Stimulated activated CD8-positive, alpha-beta memory T cell treated with anti-CD3 and anti-CD28 coated beads, Interleukin-7, amount 100 ng/mL, for 1 hour (primary cell): ENCODE measurements at regions not wholly inside any gene's neighbourhood (a gene's known extent, or its start where the extent isn't known, plus 50 kb on each side); places are given as distances from the start of the nearest gene placed in this dataset.

ENCODE experiments used
- DNase-seq, 2 donors: peaks; one replicate each; pipeline ENCODE4 v3.0.0-alpha.2; 2020; ENCODE audit warnings: low read depth in 2 of 2

DNA sequence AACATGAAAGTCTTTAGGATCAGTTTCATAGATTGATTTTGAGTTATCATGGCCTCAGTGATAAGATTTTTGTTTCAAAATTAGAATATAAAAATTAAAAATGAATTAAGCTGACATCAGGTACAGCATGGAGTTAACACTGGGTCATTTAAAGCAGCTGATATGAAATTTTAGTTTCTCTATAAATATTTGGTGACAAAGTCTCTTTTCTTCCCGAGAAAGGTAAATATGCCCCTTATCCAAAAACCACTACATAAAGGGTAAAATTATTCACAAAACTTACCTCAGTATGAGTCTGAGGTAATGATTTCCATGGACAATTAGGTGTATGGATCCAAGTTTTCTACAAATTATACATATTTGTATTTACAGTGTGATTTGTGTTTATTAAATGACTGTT, 121.5 kb upstream of the PJA2 start:
- no peak for DNase-seq

DNA sequence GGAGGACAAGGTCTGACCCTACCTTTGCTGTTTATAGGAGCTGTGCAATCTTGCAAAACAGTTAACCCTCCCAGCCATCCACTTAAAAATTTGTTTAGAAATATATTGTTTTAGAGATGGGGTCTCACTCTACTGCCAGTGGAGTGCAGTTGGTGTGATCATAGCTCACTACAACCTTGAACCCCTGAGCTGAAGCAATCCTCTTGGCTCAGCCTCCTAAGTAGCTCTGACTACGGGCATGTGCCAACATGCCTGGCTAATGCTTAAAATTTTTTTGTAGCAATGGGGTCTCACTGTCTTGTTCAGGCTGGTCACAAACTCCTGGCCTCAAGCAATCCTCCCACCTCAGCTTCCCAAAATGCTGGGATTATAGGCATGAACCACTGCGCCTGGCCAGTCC, 120.2 kb upstream of the PJA2 start:
- DNase-seq = no peak

DNA sequence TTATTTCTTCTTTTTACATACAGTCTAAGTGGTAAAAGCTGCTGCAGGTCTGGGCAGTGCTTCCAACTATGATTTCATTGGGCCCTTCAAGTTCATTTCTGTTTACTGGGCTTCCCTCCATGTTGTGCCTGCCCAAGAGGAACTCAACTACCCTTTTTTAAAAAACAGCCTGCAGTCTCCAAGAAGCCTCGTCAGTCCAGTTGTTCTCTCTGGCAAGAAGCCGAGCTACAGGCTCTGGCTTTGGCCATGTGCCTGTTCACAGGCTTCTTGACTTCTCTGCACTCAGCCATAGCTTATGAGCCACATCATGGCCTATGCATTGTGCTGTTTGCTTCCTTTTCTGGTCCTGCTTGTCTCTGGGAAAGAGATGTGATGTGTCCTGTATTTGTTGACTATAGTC, 119.7 kb upstream of the PJA2 start:
- no peak for DNase-seq

DNA sequence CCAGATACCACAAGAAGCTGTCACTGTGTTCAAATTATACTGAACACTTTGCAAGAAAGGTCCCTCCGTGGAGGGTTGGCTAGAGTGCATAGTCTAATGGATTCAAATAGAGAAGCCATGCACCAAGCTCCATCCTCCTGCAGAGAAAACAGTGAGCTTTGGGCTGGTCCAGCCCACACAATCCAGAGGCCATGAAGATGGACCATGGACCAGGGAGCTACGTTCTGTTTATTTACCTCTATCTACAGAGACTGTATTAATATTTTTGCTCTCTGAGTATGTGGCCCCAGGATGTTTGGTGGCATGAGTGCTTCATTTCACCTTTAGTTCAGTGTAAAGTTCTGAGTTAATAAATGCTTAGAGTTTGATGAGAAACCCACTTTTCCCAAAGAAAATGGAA, 114.8 kb upstream of the PJA2 start:
- no peak for DNase-seq

DNA sequence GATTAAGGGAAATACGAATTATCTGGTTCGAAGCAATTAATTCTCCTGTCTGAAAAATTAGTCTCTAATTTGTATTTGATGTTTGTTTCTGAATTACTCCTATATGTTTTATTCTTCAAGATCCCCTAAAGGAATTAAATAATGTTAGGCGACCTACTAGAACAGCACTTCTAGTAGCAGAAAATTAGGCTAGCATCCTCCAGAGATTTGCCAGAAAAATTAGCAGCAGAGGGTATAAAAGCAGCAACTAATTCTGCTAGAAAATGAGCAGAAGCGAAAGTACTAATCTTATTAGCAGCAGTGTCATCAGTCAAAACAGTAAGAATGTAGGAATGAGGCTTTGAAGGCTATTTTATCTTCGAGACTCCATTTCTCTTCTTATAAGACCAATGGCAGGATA, 114.3 kb upstream of the PJA2 start:
- no peak for DNase-seq

DNA sequence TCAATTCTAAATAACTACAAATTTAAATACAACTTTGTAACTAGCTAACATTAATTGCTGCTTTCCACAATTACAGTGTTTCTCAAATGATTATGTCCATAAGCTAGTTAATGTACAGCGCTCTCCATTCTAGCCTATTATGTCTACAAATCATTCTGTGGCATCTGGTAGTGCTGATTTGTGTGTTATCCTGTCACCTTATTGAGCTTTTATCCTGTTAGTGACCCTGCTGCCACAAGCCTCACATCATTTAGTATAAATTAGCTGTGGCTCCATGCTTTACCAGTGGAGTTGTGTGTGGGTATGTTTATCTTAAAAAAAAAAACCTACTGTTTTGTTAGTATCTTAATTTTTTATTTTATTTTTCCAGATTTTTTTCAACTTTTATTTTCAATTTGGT, 112.6 kb upstream of the PJA2 start:
- DNase-seq = no peak

DNA sequence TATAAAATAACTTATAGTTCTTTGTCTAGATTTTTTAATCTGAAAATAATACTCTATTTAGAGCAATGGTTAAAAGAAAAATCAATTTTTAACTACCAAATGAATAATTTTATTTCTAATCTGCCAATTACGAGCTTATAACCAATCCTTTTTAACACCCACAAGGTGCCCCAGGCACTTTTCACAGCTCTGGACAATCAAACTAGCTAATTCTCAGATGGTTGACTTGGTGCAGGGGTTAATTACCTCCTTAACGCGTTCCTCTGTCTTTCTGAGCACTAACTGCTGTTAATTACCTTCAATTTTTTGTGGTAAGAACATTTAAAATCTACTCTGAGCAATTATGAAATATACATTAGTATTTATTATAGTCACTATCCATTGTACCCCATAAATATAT, 109.6 kb upstream of the PJA2 start:
- DNase-seq = no peak

DNA sequence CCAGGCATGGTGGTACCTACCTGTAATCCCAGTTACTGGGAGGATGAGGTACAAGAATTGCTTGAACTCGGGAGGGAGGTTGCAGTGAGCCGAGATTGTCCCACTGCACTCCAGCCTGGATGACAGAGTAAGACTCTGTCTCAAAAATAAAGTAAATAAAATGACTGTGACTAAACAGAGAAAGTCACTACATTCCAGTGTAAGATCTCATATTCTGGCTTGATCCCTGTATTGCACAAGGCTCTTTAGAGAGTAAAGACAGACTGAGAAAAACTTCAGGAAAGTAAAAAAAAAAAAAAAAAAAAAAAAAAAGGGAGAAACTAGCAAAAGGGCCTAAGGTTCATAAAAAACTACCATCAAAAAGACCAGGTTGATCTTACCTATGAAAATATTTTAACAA, 106.6 kb upstream of the PJA2 start:
- no peak for DNase-seq

DNA sequence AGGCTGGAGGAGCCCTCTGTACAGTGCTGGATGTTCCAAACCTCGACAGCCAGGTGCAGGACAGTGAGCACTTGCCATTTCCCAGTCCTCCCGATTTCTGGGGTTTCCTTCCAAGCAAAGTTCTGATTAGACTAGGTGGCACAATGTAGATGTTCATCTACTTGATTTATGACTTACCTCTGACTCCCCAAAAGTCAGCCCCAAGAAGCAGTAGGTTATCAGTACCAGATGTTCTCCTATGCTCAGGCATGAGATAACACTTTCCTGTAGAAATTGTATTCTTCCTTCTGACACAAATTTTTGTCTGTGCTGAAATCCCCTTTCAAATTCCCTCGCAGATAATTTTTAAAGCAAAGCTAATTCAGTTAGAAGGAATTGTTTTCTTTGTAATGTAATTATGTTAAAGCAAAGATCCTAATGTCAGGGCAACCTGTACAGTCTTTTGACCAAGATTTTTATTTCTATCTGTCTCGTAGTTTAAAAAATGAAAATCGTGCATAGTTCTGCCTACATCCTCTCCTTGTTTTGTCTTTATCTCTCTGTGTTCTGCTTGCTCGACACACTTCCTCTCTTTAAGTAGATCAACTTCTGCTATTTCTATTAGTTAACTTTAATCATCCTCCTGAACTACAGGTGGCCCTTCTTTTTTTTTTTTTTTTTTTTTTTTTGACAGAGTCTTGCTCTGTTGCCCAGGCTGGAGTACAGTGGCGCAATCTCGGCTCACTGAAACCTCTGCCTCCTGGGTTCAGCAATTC, 102.4 kb upstream of the PJA2 start:
- DNase-seq = no peak

DNA sequence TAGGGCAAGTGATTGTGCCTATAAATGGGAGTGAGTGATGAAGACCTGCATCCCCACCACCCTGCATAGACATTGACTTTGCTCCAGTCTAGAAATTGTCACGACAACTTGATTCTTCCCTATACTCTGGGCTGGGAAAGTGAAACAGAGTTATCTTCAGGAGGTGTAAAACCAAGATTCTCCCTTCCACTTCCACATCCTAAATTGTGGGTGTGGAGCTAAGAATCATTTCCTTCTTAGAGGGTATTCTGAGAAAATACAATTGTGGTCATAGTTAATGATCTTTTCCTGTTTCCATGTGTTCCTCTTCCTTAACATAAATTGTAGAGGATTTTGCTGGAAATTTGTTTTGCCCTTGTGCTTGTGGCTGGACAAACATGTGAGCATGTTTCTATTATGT, 96.8 kb upstream of the PJA2 start:
- no peak for DNase-seq

DNA sequence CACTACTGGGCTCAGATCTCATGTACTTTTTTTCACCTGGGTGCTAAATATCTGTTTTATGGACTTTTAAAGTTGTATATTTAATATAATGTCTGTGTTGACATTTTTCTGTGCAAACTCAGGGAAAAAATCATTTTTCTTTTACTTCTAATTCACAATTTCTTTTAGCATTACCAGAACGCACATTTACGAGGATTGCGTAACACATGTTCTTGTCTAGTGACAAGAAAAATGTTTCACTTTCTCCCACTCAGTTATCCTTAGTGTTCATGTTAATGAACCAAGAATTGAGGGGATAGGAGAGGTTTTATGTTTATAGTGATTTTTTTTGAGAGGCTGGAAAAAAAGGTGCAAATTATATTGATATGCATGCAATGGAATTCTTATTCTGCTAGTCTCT, 86.3 kb upstream of the PJA2 start:
- no peak for DNase-seq

DNA sequence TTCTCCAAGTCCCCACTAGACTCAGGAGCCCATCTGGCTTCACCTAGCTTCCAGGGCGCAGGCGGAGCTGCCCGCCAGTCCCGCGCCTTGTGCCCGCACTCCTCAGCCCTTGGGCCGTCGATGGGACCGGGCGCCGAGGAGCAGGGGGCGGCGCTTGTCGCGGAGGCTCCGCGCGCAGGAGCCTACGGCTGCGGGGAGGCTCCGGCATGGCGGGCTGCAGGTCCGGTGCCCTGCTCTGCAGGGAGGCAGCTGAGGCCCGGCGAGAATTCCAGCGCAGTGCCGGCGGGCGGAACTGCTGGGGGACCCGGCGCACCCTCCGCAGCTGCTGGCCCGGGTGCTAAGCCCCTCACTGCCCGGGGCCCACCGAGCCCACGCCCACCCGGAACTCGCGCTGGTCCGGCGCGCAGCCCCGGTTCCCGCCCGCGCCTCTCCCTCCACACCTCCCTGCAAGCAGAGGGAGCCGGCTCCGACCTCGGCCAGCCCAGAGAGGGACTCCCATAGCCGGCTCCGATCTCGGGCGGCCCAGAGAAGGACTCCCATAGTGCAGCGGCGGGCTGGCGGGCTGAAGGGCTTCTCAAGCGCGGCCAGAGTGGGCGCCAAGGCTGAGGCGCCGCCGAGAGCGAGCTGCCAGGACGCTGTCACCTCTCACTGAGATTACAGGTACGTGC, 78.1 kb upstream of the PJA2 start:
- no peak for DNase-seq

DNA sequence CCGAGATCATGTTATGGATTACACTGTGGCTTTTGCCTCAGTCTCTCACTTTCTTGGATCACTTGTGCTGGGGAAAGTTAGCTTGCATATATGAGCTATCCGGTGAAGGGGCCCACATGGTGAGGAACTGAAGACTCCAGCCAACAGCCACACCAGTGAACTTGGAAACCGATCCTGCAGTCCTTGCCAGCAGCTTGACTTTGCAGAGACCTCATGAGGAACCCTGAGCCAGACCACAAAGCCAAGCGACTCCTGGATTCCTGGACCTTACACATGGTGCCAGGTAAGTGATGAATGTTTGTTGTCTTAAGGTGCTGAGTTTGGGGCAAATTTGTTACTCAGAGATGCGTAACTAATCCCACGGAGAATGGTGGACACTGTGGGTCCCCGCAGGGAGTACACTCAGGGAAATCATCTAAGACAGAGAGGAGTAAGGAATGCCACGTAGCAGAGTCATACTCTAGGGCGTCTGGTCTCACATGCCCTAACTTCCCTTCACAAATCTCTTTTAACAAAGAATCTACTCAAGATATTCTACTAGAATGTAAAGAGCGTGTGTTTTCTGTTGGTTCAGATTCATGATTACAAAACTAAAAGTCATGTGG, 76.5 kb upstream of the PJA2 start:
- DNase-seq = no peak

DNA sequence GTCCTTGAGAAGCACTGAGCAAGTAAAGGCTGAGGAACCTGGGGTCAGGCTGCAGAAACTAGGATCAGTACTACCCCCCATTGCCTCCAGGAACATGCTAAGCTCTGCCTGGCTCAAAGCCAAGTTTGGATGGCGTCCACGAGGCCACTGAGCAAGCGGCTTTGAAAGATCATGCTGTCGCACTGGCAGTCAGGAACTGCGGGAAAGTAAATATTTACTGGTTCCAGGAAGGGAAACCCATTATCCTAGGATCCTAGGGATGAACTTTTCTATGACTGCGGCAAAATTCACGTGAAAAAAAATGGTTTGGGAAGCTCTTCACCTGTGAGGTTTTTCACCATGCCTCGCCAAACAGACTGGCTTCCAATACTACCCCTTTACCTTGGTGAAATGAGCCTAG, 75.3 kb upstream of the PJA2 start:
- no peak for DNase-seq

DNA sequence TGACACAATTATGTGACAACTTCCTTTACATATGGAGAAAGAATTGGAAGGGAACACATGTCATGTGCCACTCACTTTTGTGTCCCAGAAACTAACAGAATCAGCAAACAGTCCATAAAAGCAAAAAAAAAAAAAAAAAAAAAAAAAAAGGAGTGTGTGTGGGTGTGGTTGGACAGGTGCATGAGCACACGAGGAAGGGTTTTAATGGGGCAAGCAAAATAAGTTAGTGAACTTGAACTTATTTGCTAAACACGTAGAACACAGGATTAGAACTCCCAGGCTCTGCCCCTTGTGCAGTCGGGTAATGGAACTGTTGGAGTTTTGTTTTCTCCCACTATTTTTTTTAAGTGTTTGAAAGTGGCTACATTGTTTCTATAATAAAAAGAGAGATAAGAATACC, 74.8 kb upstream of the PJA2 start:
- DNase-seq = no peak

DNA sequence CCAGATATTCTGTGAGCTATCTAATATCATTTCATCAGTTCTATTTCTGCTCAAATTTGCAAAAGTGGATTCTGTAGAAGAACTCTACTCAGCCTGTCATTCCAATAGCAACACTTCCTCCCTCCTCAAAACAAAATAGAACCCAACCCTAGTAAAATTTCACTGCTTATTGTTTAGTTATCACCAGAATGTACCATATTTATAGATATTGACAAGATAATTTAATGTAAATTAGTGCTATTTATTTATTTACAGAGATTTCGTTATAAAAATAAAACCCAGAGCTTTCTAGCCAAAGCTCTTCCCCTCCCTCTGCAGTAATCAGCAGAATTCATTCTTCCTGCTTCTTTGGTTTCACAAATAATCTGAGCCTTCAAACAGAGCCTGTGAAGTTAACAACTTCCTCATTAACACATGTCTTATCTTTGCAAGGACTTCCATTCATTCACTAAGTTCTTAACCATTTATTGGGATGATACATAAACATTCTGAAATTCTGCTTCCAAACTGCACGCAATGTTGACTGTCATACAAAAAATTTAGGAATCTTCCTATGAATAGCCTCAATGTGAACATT, 73.7 kb upstream of the PJA2 start:
- DNase-seq = no peak

DNA sequence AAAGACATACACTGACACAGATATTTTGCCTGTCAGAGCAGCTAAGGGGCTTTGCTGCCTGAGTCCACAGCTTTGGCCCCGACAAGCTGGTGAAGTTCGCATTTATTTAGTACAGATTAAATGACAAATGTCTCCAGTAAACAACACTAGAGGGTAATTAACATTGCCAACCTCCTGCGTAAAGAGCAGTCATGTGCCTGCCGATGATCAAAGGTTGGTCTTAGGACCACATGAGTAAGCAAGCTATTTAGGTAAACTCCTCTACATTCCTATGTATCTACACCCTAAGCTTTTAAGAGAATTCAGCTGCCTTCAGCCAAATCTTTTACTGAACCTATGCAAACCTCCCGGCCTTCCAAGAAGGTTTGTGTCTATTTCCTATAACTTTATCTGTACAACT, 73.0 kb upstream of the PJA2 start:
- DNase-seq = no peak

DNA sequence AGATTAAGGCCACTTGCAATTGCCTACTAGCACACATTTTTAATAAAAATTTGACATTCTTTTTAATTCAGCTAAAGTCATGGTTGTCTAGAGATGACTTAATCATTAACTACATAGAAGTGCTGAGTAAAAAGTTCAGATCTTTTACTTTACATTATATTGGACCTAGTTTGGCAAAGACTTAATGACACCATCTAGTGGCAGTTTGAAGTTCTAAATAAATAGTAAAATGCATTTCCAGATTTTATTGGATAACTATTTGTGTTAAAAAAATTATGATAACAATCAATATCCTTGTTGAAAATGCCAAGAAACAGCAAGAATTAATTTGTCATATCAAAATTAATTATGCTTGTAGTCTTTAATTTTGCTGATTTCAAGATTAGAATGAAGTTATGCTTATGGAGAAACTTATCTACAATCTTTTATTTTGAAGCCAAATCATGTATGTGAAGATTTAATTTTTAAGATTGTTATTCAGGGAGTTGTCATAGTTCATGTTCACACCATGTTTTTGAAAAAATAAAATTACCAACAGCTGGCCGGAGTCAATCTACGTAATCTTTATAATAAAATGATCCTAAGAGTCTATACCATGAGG, 69.6 kb upstream of the PJA2 start:
- DNase-seq = no peak

DNA sequence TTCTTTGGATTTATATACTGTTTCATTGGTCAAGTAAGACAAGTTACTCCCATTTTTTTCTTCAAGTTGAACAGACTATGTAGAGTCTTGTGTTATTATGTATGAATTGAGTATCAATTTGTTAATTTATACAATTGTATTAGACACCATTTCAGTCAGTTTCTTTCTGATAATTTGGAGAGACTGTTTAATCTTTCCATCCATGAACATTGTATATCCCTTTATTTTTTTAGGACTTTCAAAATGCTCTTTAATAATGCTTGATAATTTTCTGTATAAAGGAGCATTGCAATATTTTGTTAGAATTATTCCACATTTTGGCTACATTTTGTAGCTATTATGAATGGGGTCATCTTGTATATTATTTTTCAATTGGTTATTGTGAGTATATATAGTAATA, 69.1 kb upstream of the PJA2 start:
- no peak for DNase-seq

DNA sequence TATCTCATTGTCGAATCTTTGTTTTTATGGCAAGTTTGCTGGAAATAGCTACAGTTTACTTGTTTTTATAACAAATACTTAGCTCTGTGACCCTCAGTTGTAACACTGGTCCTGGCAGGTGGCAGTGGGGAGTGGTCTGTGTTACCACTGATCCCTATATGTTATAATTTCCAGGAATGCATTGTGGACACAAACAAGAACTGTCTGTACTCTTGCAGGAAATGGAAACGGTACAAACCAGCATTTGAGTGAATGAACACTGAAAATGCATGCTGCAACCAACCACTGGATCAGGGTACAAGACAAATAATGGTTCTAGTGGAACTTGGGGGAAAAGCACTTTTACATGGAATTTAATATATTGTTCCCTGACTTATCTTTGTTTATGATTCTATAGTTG, 66.5 kb upstream of the PJA2 start:
- no peak for DNase-seq

DNA sequence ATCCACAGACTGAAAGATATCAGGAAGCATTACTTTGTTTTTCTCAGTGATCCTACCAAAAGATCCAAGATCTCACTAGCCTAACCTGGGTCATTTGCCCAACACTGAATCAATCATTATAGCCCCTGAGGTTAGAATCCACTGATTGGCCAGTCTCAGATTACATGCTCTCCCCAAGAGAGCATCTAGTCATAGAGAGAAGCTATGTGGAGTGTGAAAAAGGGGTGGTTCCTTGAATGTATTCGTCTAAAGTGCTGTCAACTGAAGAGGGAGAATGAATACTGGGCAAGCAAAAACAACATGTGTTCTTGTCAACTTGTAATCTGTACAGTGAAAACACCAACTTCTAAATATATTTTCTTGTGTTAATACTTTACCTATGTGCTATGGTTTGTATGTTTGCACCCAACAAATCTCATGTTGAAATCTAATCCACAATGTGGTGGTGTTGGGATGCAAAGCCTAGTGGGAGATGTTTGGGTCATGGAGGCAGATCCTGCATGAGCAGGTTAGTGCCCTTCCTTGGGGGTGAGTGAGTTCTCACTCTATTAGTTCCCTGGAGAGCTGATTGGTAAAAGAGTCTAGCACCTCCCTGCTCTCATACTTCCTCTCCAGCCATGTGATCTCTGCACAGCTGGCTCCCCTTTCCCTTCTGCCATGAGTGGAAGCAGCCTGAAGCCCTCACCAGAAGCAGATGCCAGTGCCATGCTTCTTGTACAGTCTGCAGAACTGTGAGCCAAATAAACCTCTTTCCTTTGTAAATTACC, 60.3 kb upstream of the PJA2 start:
- no peak for DNase-seq
